HAP-1 (cell line): ENCODE measurements at regions not wholly inside any gene's neighbourhood (a gene's known extent, or its start where the extent isn't known, plus 50 kb on each side); places are given as distances from the start of the nearest gene placed in this dataset.

Experiments used
- DNase-seq, 2 experiments: peaks; one replicate each; pipeline ENCODE4 v3.0.0-alpha.2; 2016 to 2020; ENCODE audit warnings: low spot score in 2 of 2
- H3K27me3 ChIP-seq: fragments of 250-450 bp; sonication (Bioruptor Pico); 2 replicates; pipeline ENCODE4 v1.5.1; 2020; ENCODE audit warnings: low read depth, mild to moderate bottlenecking, moderate library complexity
- H3K36me3 ChIP-seq: fragments of 250-450 bp; sonication (Bioruptor Pico); replicated peaks from 2 replicates; pipeline ENCODE4 v1.5.1; 2020; ENCODE audit warnings: mild to moderate bottlenecking
- H3K4me1 ChIP-seq: fragments of 250-450 bp; sonication (Bioruptor Pico); 2 replicates; pipeline ENCODE4 v1.5.1; 2020; ENCODE audit warnings: mild to moderate bottlenecking
- H3K4me3 ChIP-seq: fragments of 250-450 bp; sonication (Bioruptor Pico); 2 replicates; pipeline ENCODE4 v1.5.1; 2020; ENCODE audit warnings: mild to moderate bottlenecking, moderate library complexity
- H3K9me3 ChIP-seq: fragments of 250-450 bp; sonication (Bioruptor Pico); 2 replicates; pipeline ENCODE4 v1.5.1; 2020; ENCODE audit warnings: mild to moderate bottlenecking, moderate library complexity
- in situ Hi-C: fragments of 300-500 bp; cut with MboI; formaldehyde crosslinking; loops from 3 replicates; pipeline ENCODE4 v1.14.3; 2020; ENCODE audit warnings: low sequenced_read_pairs, inconsistent platforms, mixed read lengths

DNA sequence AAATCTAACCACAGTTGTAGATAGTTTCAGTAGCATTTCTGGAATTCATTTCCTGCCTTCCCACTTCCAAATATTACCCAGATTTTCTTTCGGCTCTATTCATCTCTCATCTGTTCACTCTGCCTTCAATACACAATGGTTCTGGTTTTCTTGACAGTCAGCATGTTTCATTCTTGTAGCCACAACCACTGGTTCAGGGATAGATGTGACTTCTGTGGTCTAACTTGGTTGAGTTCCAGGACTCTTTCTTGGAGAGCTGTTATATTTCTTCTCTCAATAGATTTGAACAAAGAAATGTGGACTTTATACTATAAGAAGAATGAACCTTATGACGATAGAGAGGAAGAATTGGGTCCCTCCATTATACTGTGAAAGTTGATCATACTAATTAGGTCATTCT, 228.8 kb downstream of the NSUN3 start:
- Histone ChIP-seq H3K4me1 (no peaks in the 10 kb centered on the region), H3K4me3 (no peak overlapping the region), H3K27me3 (no peaks in the 10 kb centered on the region), H3K9me3 (no peaks in the 10 kb centered on the region), H3K36me3 (no peaks in the 10 kb centered on the region)
- in situ Hi-C loops: no loop called here
- DNase-seq: no peak

DNA sequence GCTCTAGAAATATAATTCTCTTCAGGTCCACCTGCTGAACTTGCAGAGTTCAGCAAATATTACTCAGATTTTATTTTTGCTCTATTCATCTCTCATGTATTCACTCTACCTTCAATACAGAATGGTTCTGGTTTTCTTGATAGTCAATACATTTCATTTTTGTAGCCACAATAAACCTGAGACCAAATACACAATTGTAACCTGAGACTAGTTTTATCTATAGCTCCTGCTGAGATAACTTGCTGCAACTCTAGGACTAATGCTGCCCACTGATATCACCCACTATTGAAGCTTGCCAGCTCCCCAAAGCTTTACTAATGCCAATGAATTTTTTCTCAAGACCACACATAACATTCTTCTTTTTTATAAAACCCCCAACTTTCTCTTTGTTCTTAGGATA, 229.3 kb downstream of the NSUN3 start:
- Histone ChIP-seq H3K36me3 (no peaks in the 10 kb centered on the region), H3K4me3 (no peak overlapping the region), H3K4me1 (no peaks in the 10 kb centered on the region), H3K27me3 (no peaks in the 10 kb centered on the region), H3K9me3 (no peaks in the 10 kb centered on the region)
- DNase-seq: no peak
- in situ Hi-C loops: no loop called here

DNA sequence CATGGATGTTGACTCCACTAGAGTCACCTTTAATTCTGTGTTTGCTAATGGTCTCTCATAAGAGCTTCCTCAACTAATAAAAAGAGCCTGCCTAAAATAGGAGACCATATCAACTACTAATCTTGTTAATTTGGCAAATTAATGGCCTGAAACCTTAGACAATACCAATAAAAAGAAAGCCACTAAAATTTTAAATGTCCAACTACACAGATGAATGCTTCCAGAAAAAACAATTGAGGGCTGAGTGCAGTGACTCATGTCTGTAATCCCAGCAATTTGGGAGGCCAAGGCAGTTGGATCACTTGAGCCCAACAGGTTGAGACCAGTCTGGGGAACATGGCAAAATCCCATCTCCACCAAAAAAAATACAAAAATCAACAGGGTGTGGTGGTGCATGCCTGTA, 230.9 kb downstream of the NSUN3 start:
- DNase-seq: no peak
- Histone ChIP-seq H3K9me3 (no peaks in the 10 kb centered on the region), H3K27me3 (no peaks in the 10 kb centered on the region), H3K4me1 (no peaks in the 10 kb centered on the region), H3K4me3 (no peak overlapping the region), H3K36me3 (no peaks in the 10 kb centered on the region)
- in situ Hi-C loops: no loop called here

GRCh38 chr3:94294806-94295205, 231.9 kb downstream of the NSUN3 start:
- Histone ChIP-seq H3K9me3 (no peaks in the 10 kb centered on the region), H3K27me3 (no peaks in the 10 kb centered on the region), H3K36me3 (no peaks in the 10 kb centered on the region), H3K4me1 (no peaks in the 10 kb centered on the region), H3K4me3 (no peak overlapping the region)
- DNase-seq: no peak
- in situ Hi-C loops: no loop called here

GRCh38 chr3:94299716-94300115, 236.9 kb downstream of the NSUN3 start:
- no peak for DNase-seq
- no peaks in the 10 kb centered on the region for H3K36me3 ChIP-seq
- in situ Hi-C loops: no loop called here
- no peaks in the 10 kb centered on the region for H3K9me3 ChIP-seq
- H3K4me3 ChIP-seq: no peak overlapping the region
- H3K27me3 ChIP-seq: no peaks in the 10 kb centered on the region
- H3K4me1 ChIP-seq: no peaks in the 10 kb centered on the region

- DNase-seq: no peak
- in situ Hi-C loops: no loop called here
- no peaks in the 10 kb centered on the region for H3K36me3 ChIP-seq
- H3K27me3 ChIP-seq: no peaks in the 10 kb centered on the region
- H3K4me1 ChIP-seq: peaks cover 4% of the 10 kb centered on the region; the same call in 1 of the 2 replicates
- no peak overlapping the region for H3K4me3 ChIP-seq
- no peaks in the 10 kb centered on the region for H3K9me3 ChIP-seq
Measured at GRCh38 chr3:94301366-94301765, 238.5 kb downstream of the NSUN3 start.

- Histone ChIP-seq H3K4me1 (peaks cover 4% of the 10 kb centered on the region; the same call in 1 of the 2 replicates), H3K36me3 (no peaks in the 10 kb centered on the region), H3K27me3 (no peaks in the 10 kb centered on the region), H3K9me3 (no peaks in the 10 kb centered on the region), H3K4me3 (no peak overlapping the region)
- DNase-seq: no peak
- in situ Hi-C loops: no loop called here
Measured at GRCh38 chr3:94303266-94303665, 240.4 kb downstream of the NSUN3 start.

GRCh38 chr3:94303897-94304296, 241.0 kb downstream of the NSUN3 start:
- Histone ChIP-seq H3K36me3 (no peaks in the 10 kb centered on the region), H3K9me3 (no peaks in the 10 kb centered on the region), H3K4me3 (no peak overlapping the region), H3K4me1 (peaks cover 4% of the 10 kb centered on the region; the same call in 1 of the 2 replicates), H3K27me3 (no peaks in the 10 kb centered on the region)
- in situ Hi-C loops: no loop called here
- no peak for DNase-seq

GRCh38 chr3:94304954-94305353, 242.1 kb downstream of the NSUN3 start:
- Histone ChIP-seq H3K27me3 (no peaks in the 10 kb centered on the region), H3K4me1 (peaks cover 4% of the 10 kb centered on the region), H3K36me3 (no peaks in the 10 kb centered on the region), H3K4me3 (no peak overlapping the region), H3K9me3 (no peaks in the 10 kb centered on the region)
- DNase-seq: no peak
- in situ Hi-C loops: no loop called here

DNA sequence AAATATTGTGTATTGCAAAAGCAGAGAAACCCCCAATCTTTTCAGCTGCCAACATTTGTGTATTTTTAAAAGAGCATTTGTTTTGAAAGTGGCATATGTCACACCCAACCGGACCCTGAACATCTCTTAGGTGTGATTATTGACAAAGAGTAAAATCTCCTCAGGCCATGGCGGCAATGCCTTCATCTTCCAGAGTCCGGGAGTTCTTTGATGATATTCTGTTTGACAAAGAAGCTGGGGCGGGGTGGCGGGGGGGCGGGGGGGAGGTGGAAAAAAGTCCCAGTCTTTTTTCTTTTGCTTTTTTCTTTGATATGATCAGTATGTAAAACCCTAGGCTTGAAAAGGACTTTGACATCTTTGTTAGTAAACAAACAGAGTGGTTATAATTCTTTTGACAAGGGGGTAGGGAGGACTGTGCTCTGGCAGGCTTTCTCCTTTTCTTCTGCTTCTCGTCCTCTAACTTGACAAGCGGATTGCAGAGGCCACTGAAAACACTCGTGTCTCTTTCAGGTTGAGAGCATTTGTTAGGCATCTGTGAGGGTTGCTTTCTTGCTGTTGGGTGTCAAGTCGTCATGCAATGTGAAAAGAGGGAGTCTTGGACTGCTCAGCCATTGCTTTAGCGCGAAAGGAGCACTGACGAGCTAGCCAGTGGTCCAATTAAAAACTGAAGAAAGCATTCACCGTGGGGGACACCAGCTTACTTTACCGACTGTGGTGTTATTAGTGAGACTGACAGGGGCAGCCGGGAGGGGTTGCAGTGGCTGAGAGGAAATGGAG, 243.2 kb downstream of the NSUN3 start:
- no peaks in the 10 kb centered on the region for H3K9me3 ChIP-seq
- in situ Hi-C loops: no loop called here
- H3K4me1 ChIP-seq: peaks cover 6% of the 10 kb centered on the region
- no peak overlapping the region for H3K4me3 ChIP-seq
- H3K27me3 ChIP-seq: no peaks in the 10 kb centered on the region
- H3K36me3 ChIP-seq: no peaks in the 10 kb centered on the region
- DNase-seq: no peak

DNA sequence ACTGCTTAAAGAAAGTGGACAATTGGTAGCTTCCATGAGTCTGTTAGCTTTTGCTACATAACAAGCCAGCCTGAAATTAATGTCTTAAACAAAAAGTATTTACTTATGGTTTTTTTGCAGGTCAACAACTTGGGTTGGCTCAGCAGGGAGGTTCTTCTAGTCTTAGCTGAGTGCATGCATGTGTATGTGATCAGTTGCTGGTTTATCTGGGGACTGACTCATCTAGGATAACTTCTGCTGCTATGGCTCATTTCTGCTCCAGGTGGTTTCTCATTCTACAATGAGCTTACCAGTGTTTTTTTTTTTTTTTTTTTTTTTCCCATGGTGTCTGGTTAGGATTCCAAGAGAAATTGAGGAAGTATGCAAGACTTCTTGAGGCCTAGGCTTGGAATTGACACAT, 244.7 kb downstream of the NSUN3 start:
- H3K36me3 ChIP-seq: no peaks in the 10 kb centered on the region
- in situ Hi-C loops: no loop called here

GRCh38 chr3:94308767-94309166, 245.9 kb downstream of the NSUN3 start:
- in situ Hi-C loops: no loop called here
- Histone ChIP-seq H3K36me3 (no peaks in the 10 kb centered on the region), H3K4me1 (peaks cover 17% of the 10 kb centered on the region), H3K9me3 (no peaks in the 10 kb centered on the region), H3K27me3 (no peaks in the 10 kb centered on the region), H3K4me3 (no peak overlapping the region)
- no peak for DNase-seq

More for the DNA sequence above, 244.7 kb downstream of the NSUN3 start:
- no peaks in the 10 kb centered on the region for H3K9me3 ChIP-seq
- H3K4me1 ChIP-seq: peaks cover 17% of the 10 kb centered on the region
- no peaks in the 10 kb centered on the region for H3K27me3 ChIP-seq
- no peak overlapping the region for H3K4me3 ChIP-seq
- no peak for DNase-seq

GRCh38 chr3:94310341-94311135, 247.7 kb downstream of the NSUN3 start:
- Histone ChIP-seq H3K4me3 (no peak overlapping the region), H3K27me3 (no peaks in the 10 kb centered on the region), H3K4me1 (peaks cover 17% of the 10 kb centered on the region), H3K9me3 (no peaks in the 10 kb centered on the region), H3K36me3 (no peaks in the 10 kb centered on the region)
- DNase-seq: peak; percentile 28 to 75
- in situ Hi-C loops: no loop called here

GRCh38 chr3:94311651-94312050, 248.8 kb downstream of the NSUN3 start:
- Histone ChIP-seq H3K4me1 (peaks cover 14% of the 10 kb centered on the region), H3K4me3 (no peak overlapping the region), H3K9me3 (no peaks in the 10 kb centered on the region), H3K27me3 (no peaks in the 10 kb centered on the region), H3K36me3 (no peaks in the 10 kb centered on the region)
- in situ Hi-C loops: no loop called here
- peak in 1 of 2 experiments; percentile 66 for DNase-seq
